K562 (cell line): ENCODE measurements at regions not wholly inside any gene's neighbourhood (a gene's known extent, or its start where the extent isn't known, plus 50 kb on each side); places are given as distances from the start of the nearest gene placed in this dataset.

ENCODE experiments used
- ATAC-seq: fragments of 200-7000 bp; cut with Tn5 transposase; 3 replicates; pipeline ENCODE4 v1.9.1; 2020; ENCODE audit warnings: moderate library complexity
- BruUV-seq: library from RNA; stranded (reverse); fragments of 400-500 nt; replicated peaks from 2 replicates; lab custom pipeline; 2021; lab: Mats Ljungman, UMichigan
- CTCF ChIA-PET: fragments of 300-600 bp; formaldehyde crosslinking; extraction: SDS; loops from one replicate; lab custom pipeline; 2021; ENCODE audit warnings: low intra/inter-chr PET ratio; lab: Yijun Ruan, JAX
- POLR2A ChIA-PET: fragments of 300-600, 350-650 bp; sonication (Branson Sonifier 250); formaldehyde crosslinking; extraction: SDS; loops from one replicate; lab custom pipeline; 2021; ENCODE audit warnings: antibody characterized with exemption, inconsistent platforms; lab: Yijun Ruan, JAX
- DNase-seq, 4 experiments: peaks; one replicate each; pipeline versions ENCODE4 v3.0.0 to v3.0.0-alpha.2; 2011 to 2018; ENCODE audit warnings: low spot score in 3 of 4, mixed read lengths in 3 of 4; ENCODE audit errors: extremely low read depth in 1 of 4
- FAIRE-seq: peaks from 2 replicates; lab custom pipeline; 2011; peaks lifted over from hg19 to GRCh38; lab: Jason Lieb, UNC
- H2AFZ ChIP-seq: 2 replicates; pipeline ENCODE4 v1.6.0; 2011; ENCODE audit warnings: low read depth, low read length, control low read depth, inconsistent platforms
- H3K27ac ChIP-seq: fragments of 200-600 bp; 3 replicates; pipeline ENCODE4 v1.8.0; 2011; ENCODE audit warnings: low read depth, mild to moderate bottlenecking, control low read depth, inconsistent platforms, low read length, moderate library complexity, mixed read lengths; ENCODE audit errors: extremely low read depth
- H3K27me3 ChIP-seq, 2 experiments: fragments of 300-600 bp in 1 of 2; 2 replicates in 1 of 2; 3 replicates in 1 of 2; pipeline versions ENCODE4 v1.6.0 to v1.8.0; 2011; ENCODE audit warnings: inconsistent platforms in 2 of 2, low read length in 2 of 2, mild to moderate bottlenecking in 1 of 2, mixed read lengths in 1 of 2, moderate library complexity in 1 of 2; ENCODE audit not compliant: control insufficient read depth in 2 of 2, insufficient read depth in 2 of 2
- H3K36me3 ChIP-seq: fragments of 300-600 bp; 3 replicates; pipeline ENCODE4 v1.8.0; 2011; ENCODE audit warnings: mild to moderate bottlenecking, low read length, inconsistent platforms; ENCODE audit not compliant: control insufficient read depth, insufficient read depth
- H3K4me1 ChIP-seq, 2 experiments: fragments of 200-600 bp in 1 of 2; replicated peaks in 1 of 2; 2 replicates in 1 of 2; 3 replicates in 1 of 2; pipeline versions ENCODE4 v1.5.1 to v1.8.0; 2011; ENCODE audit warnings: inconsistent platforms in 2 of 2, low read length in 2 of 2, mild to moderate bottlenecking in 1 of 2, mixed read lengths in 1 of 2, moderate library complexity in 1 of 2; ENCODE audit not compliant: control insufficient read depth in 2 of 2, insufficient read depth in 2 of 2
- H3K4me2 ChIP-seq: 2 replicates; pipeline ENCODE4 v1.6.1; 2011; ENCODE audit warnings: low read length, control low read depth, inconsistent platforms, mixed read lengths; ENCODE audit not compliant: insufficient read depth
- H3K4me3 ChIP-seq: fragments of 200-600 bp; sonication (generic), shearing (Covaris generic); 2 replicates; pipeline ENCODE4 v1.5.1; 2016; ENCODE audit warnings: control low read depth, inconsistent platforms
- H3K79me2 ChIP-seq: fragments of 200-600 bp; 3 replicates; pipeline ENCODE4 v1.8.0; 2011; ENCODE audit warnings: low read length, inconsistent platforms; ENCODE audit not compliant: control insufficient read depth, insufficient read depth
- H3K9ac ChIP-seq, 2 experiments: 2 replicates each; pipeline versions ENCODE4 v1.6.0 to v1.6.1; 2011; ENCODE audit warnings: low read depth in 2 of 2, low read length in 2 of 2, control low read depth in 1 of 2, inconsistent platforms in 1 of 2, mild to moderate bottlenecking in 1 of 2, mixed read lengths in 1 of 2; ENCODE audit not compliant: insufficient read depth in 1 of 2
- H3K9me1 ChIP-seq: one replicate; pipeline ENCODE4 v1.6.0; 2011; ENCODE audit warnings: inconsistent platforms, mild to moderate bottlenecking, low read length, moderate library complexity; ENCODE audit not compliant: control insufficient read depth, insufficient read depth
- H3K9me3 ChIP-seq: replicated peaks from 2 replicates; pipeline ENCODE4 v1.5.1; 2011; ENCODE audit warnings: low read depth, low read length, inconsistent platforms; ENCODE audit not compliant: control insufficient read depth, insufficient read depth
- H4K20me1 ChIP-seq: replicated peaks from 2 replicates; pipeline ENCODE4 v1.6.1; 2011; ENCODE audit warnings: low read length, inconsistent platforms, mixed read lengths; ENCODE audit not compliant: control insufficient read depth, insufficient read depth
- ADNP ChIP-seq: fragments of 200-800 bp; sonication (Bioruptor generic); IDR thresholded peaks from 2 replicates; pipeline ENCODE4 v1.6.1; 2016; ENCODE audit warnings: missing genetic modification characterization, missing compliant biosample characterization
- FOS ChIP-seq: IDR thresholded peaks from 3 replicates; pipeline ENCODE4 v1.6.1; 2011; ENCODE audit not compliant: insufficient read length; ENCODE audit errors: extremely low read depth
- HMG20B ChIP-seq: fragments of 250-450 bp; sonication (Bioruptor Pico); IDR thresholded peaks from 2 replicates; pipeline ENCODE4 v1.5.0; 2021; ENCODE audit warnings: mild to moderate bottlenecking
- MAFF ChIP-seq: IDR thresholded peaks from 2 replicates; pipeline ENCODE4 v1.6.1; 2012; ENCODE audit warnings: low read length, improper control_type of control experiment
- PTRF ChIP-seq: fragments of 450-650 bp; IDR thresholded peaks from 2 replicates; pipeline ENCODE4 v1.6.1; 2016; ENCODE audit warnings: mild to moderate bottlenecking, missing genetic modification characterization, missing compliant biosample characterization
- SMC3 ChIP-seq: conservative IDR thresholded peaks from 2 replicates; pipeline ENCODE4 v1.6.1; 2011; ENCODE audit warnings: low read depth, low read length, improper control_type of control experiment; ENCODE audit not compliant: insufficient read depth
- SRSF1 ChIP-seq: fragments of 200-400 bp; formaldehyde crosslinking; IDR thresholded peaks from 2 replicates; pipeline ENCODE4 v1.6.1; 2017; ENCODE audit warnings: mild to moderate bottlenecking, low read depth, low read length, moderate library complexity
- TAF1 ChIP-seq: IDR thresholded peaks from 2 replicates; pipeline ENCODE4 v1.6.1; 2011; ENCODE audit warnings: mild to moderate bottlenecking, low read length, moderate library complexity; ENCODE audit not compliant: insufficient read depth, control insufficient read depth, severe bottlenecking; ENCODE audit errors: extremely low read depth
- ZBTB40 ChIP-seq, 2 experiments: fragments of 450-650 bp in 1 of 2; sonication (generic) in 1 of 2; formaldehyde crosslinking in 1 of 2; IDR thresholded peaks; 2 replicates each; pipeline versions ENCODE4 v1.7.1 to v1.9.0; 2016 to 2022; ENCODE audit warnings: inconsistent platforms in 1 of 2, mild to moderate bottlenecking in 1 of 2, missing genetic modification reagents in 1 of 2
- ZNF431 ChIP-seq: sonication (generic); formaldehyde crosslinking; IDR thresholded peaks from 2 replicates; pipeline ENCODE4 v1.8.0; 2022; ENCODE audit warnings: mild to moderate bottlenecking, missing genetic modification reagents
- WGBS: fragments of 100-300 bp; shearing (Covaris generic); methylation state at CpG from one replicate; pipeline ENCODE4 v1.1.6; 2016; ENCODE audit warnings: low coverage, mixed read lengths; ENCODE audit not compliant: insufficient coverage; ENCODE audit errors: missing lambda C conversion rate; 5-methylcytosine and 5-hydroxymethylcytosine counted together
- in situ Hi-C: fragments of 300-500 bp; cut with MboI; formaldehyde crosslinking; loops from 4 replicates; pipeline ENCODE4 v1.15.0; 2018; ENCODE audit warnings: inconsistent platforms, mixed read lengths
- intact Hi-C: fragments of 100-400 bp; cut with micrococcal nuclease; formaldehyde crosslinking; loops from 2 replicates; pipeline ENCODE4 v1.14.2; 2022
- TF ChIP-seq, protein P1 (sequence below): fragments of 450-650 bp; IDR thresholded peaks from 2 replicates; pipeline ENCODE4 v1.6.1; 2016; ENCODE audit warnings: low read depth, mild to moderate bottlenecking, moderate library complexity

DNA sequence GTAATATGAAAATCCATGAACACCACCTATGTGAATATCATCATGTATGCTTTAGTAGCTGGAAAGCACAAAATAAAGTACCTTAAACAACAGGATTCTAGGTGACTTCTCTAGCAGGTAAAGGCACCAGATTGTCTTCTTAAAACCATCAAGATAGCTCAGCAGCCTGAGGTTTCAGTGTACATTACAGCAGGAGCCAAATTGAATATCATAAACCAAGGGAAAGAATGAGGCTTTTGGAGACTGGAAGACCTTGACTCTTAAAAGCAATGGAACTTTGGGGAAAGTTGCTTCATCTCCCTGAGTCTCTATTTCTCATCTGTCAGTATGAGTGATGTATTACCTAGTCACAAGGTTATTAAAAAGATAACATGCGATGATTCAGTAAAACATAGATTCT, 429.7 kb upstream of the SPHKAP start:
- WGBS: 0% methylated on average over 1 of the region's 1 CpG
- TF ChIP-seq, protein P1, sequence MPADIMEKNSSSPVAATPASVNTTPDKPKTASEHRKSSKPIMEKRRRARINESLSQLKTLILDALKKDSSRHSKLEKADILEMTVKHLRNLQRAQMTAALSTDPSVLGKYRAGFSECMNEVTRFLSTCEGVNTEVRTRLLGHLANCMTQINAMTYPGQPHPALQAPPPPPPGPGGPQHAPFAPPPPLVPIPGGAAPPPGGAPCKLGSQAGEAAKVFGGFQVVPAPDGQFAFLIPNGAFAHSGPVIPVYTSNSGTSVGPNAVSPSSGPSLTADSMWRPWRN: no peak
- TF ChIP-seq ZNF431 (no peak), ZBTB40 (IDR thresholded peaks at IDR 0.05) (no peak), ZBTB40 (CRISPR knock-in tag; IDR thresholded peaks at IDR 0.05) (no peak), ADNP (tag) (no peak), PTRF (tag) (no peak), HMG20B (no peak), SRSF1 (no peak), SMC3 (no peak), TAF1 (no peak), FOS (no peak), MAFF (no peak)

More for the DNA sequence above, 429.7 kb upstream of the SPHKAP start:
- POLR2A ChIA-PET: no interaction called here
- H3K79me2 ChIP-seq: no peaks in the 10 kb centered on the region
- H3K9ac ChIP-seq: no peak overlapping the region
- FAIRE-seq: no peak
- H3K9me1 ChIP-seq: no peaks in the 10 kb centered on the region
- DNase-seq: no peak
- intact Hi-C loops (no loop called here), in situ Hi-C loops (no loop called here)
- no peak for ATAC-seq
- H3K4me1 ChIP-seq: no peaks in the 10 kb centered on the region
- no peaks in the 10 kb centered on the region for H3K9me3 ChIP-seq
- CTCF ChIA-PET: no interaction called here
- no peak overlapping the region for H3K27ac ChIP-seq
- no peaks in the 10 kb centered on the region for H3K27me3 ChIP-seq
- H3K4me3 ChIP-seq: no peak overlapping the region
- no TSS peak for BruUV-seq
- no peak overlapping the region for H3K4me2 ChIP-seq
- no peaks in the 10 kb centered on the region for H3K36me3 ChIP-seq
- no peak overlapping the region for H2AFZ ChIP-seq
- H4K20me1 ChIP-seq: no peaks in the 10 kb centered on the region
